GM19395 (cell line): ENCODE measurements at regions not wholly inside any gene's neighbourhood (a gene's known extent, or its start where the extent isn't known, plus 50 kb on each side); places are given as distances from the start of the nearest gene placed in this dataset.

Source experiments
- ATAC-seq: cut with Tn5 transposase; IDR thresholded peaks from one replicate; pipeline ENCODE4 v1.9.1; 2021; ENCODE audit warnings: mild to moderate bottlenecking, moderate library complexity; ENCODE audit not compliant: unreplicated experiment

DNA sequence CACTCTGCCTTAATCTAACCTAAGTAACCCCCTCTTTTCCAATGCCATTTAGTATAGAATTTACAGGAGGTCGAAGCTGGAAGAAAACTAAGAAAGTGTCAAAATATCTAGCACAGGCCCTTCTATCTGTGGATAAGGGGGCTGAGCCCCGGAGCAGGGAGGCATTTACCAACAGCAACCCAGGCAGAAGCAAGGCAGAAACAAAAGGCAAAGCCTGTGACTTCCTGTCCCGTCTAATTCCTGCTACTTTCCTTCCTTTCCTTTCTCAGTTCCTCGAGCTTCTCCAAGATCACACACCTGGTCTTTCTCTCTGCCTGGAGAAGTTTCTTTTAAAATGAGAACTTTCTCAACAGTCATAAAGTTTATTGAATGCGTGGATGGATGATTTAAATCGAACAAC lies 146.0 kb downstream of the FOXA2 start:
- ATAC-seq, result no peak

DNA sequence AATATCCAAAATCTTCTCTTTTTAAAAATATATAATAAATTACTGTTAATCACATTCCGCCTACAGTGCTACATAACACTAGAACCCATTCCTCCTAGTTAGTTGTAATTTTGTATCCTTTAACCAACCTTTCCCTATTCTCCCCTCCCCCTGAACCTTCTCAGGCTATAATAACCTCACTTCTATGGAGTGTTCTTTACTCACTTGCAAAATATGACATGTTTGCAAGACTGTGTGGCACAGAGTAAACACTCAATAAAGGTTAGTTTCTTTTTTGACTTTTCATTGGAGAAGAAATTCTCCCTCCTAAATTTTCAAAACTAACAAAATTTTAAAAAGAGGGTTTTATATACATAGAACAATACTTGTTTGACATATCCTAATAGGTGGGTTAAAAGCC lies 147.0 kb downstream of the FOXA2 start:
- ATAC-seq, result no peak

DNA sequence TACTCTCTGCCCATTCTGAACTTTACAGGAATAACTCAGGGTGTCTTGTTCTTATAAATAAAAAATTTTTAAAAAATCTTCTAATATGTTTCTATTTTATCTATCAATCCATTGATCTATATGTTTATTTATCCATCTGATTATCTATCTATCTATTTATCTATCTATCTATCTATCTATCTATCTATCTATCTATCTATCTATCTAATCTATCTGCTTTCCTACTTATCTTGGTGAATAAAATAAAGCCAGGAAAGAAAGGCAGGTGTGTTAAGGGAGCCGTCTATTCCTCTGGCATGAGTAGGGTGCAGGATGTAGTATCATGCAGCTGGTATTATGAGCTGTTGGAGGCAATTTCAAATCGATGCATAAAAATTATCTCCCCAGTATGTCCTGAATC lies 153.0 kb downstream of the FOXA2 start:
- no peak for ATAC-seq

DNA sequence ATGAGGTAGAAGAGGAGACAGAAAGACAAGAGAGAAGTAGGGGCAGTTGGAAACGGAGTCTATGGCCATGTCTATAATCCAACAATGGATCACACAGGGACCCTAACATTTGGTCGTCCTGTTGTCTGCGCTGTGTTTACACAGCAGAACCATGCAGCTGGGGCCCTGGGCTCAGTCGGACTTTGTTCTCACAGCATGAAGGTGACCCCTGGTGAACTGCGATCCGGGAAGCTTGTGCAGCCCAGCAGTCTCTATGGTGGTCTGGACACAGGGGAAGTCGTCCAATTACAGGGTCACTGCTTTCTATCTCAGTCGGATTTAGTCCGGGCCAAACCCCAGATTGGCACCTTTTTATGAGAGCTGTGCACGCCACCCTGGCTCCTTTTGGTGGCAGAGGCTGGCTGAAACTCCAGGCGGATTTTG lies 153.6 kb downstream of the FOXA2 start:
- no peak for ATAC-seq

DNA sequence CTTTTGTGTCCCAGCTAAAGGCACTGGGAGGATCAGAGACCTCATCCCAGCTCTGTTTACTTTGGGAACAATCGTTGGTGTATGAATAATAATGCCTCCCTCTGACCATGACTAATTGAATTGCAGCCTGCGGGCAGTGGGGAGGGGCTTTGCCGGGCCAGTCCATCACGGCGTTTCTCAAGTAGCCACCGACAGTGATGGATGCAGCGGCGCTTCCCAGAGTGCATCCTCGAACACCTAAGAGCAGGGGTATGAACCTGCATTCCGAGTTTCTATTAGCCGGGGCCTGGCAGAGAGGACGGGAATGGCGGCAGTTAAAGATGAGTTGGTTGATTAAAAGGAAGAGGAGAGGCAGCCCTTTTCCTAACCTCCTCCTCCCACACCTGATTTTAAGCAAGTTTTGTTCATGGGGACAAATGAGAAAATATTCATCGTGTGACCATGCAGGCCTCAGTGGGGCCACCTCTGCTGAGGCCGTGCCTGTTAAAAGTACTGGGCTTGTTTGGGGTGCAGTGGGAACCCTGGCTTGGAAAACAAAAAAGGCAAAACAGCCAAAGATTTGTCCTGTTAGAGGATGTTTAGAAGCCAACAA lies 154.1 kb downstream of the FOXA2 start:
- ATAC-seq, result no peak

DNA sequence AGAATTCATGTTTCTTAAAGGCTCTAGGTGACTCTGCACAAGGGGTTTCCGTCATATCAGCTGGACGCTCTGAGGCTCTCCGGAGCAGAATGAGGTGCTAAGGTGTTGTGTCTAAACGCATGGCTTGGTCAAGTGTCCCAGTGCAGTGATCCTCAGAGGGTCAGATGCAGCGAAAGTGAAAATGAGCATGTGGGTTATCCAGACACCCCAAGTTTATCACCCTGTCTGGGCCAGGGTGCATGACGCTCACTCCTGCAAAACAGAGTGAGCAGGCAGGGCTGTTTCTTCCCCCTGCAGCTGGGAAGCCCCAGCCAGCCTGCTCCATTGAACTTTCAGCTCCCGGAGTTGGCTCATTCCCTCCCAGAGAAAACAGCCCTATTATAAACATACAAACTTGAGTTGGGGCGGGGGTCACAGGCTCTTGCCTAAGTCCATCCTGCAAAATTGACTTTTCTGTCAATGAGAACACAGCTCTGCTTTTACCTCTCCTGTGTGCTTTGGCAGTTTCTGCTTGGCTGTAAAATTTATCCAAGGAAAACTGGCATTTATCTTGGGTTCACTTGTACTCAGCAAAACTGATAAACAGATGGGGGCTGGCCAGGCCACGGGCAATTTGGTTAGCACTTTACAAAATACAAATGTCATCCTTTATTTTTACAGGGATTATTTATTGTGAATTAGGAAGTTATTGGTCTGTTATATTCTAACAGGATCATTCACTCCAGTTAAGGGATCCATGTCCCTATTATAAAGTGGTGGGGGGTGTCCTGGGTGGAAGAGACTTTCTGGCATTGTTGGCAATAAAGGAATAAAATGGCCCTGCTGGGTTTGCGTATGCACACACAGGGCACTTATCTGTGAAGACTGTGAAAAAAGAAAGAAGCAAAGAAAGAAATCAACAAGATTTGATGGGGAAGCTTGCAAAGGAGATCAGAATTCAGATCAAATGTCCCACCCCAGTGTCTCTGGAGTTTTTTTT lies 154.9 kb downstream of the FOXA2 start:
- ATAC-seq, result no peak

DNA sequence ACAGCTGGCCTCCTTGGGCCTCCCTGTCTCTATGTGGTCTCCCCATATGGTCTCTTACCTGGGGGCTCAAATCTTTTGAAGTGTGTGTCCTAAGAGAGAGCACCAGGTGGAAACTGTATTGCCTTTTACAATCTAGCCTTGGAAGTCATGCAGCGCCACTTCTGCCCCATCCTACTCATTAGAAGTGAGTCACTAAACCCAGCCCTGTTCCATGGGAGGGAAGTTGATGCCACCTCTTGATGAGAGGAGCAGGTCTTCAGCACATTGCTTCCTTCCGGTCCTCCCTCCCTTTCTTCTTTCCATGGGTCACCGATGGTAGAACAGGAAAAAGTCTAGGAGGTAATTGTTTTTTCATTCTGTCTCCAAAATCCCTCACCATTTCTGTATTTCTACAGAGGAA lies 156.3 kb downstream of the FOXA2 start:
- no peak for ATAC-seq

DNA sequence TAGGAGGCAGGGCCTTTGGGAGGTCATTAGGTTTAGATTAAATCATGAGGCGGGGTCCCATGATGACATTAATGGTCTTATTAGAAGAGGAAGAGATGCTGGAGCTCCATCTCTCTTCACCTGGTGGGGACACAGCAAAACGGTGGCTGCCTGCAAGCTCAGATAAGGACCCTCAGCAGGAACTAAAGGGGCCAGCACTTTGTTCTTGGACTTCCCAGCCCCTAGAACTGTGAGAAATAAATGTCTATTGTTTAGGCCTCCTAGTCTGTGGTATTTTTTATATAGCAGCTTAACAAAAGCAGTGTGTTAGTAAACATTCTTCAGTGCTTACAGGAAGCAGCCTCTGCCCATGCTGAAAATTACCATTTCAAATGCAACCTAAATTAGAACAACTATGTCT lies 157.6 kb downstream of the FOXA2 start:
- no peak for ATAC-seq

DNA sequence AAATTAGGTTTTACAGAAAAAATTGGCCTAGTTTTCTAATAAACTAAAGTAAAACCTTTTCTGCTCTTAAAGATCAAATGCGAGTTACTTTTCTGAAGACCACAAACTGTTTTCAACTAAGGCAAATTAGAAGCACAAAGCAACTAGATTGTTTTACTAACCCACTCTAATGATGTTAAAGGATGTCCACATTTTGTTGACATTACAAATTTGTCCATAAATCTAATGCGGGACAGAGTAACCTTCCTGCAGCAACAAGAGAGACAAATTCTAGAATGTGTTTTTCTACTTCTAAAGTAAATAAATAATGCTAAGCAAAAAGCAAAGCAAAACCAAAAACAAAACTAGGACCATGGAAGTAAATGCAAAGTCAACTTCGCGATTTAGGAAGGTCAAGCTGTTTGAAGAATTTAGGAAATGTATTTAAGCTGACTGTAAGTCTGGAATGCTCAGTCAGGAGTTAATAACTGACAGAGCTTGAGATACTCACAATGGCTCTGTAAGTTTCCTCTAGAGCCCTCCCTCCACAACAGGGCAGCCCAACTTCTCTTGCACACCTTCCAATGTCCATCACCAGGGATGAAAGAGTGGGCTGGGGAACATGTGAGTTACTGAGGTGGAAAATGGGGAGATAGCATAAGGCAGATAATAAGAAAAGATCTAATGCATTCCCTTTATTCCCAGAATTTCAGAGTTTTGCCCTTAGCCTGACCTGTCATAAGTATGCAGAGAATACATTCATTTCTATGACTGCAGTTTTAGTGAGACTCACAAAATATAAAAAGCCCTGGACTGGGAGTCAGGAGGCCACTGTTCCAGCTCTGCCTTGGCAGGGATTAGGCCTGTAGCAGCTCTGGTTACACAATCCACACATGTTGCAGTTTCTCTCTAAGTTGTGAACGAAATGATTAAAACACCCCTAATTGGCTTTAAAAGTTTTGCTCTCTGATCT lies 158.8 kb downstream of the FOXA2 start:
- ATAC-seq, result no peak

DNA sequence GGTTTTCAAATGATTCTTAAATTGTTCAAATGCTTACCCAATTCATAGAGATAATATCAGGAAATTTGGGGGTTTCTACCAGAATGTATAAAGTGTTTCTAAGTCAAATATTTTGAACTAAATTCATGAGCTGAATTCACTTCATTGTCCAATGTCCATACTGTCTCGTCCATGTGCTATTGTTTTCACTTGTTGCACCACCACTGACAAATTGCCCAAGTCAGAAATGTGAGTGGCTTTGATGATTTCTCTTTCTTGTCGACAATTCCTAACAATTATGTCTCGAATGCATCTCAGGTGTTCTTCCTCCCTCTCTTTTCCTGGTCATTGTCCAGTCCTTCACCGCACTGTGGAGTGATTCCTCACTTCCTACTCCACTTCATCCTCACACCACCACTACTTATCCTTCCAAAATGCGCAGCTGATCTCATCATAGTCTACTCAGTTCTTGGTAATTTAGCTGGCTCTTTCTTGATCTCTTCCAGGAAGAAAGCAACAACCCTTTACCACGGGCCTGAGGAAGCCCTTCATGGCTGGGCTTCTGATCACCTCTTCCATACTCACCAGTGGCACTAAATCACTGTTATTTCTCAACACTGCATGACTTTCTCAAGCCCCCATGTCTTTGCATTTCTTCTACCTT lies 161.1 kb downstream of the FOXA2 start:
- no peak for ATAC-seq

DNA sequence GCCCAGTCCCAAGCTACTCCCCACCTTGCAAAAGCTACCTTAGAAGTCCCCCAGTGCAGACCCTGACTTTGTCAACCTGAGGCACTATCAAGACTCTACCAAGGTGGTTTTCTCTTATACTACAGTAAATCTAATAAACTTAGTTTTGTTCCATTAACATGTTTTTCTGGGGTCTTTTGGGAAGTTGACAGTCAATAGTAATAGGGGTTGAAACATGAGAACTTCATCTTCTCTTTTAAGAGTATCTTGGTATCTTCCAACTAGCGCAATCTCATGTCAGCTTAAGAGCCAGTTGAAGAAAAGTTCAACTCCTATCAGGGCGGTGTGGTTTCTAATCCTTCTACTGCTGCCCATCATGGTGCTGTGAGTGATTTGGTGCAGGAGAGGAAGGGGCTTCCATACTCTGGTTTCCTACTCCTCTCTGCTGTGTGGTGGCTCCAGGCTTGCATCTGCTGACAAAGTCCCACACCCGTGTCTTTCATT lies 164.2 kb downstream of the FOXA2 start:
- ATAC-seq, result no peak

DNA sequence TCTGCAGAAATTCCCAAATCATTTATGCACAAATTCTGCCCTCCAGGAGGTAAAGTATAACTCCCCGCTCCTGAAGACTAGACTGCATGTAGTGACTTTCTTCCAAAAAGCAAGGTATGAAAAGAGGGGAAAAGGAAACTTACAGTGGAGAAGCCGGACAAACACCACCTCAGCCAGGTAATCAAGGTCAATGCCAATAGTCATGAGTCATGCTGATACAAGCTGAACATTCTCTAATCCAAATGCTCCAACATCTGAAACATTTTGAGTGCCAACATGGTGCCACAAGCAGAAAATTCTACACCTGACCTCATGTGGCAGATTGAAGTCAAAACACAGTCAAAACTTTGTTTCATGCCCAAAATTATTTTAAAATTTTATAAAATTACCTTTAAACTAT lies 165.6 kb downstream of the FOXA2 start:
- ATAC-seq, result no peak

DNA sequence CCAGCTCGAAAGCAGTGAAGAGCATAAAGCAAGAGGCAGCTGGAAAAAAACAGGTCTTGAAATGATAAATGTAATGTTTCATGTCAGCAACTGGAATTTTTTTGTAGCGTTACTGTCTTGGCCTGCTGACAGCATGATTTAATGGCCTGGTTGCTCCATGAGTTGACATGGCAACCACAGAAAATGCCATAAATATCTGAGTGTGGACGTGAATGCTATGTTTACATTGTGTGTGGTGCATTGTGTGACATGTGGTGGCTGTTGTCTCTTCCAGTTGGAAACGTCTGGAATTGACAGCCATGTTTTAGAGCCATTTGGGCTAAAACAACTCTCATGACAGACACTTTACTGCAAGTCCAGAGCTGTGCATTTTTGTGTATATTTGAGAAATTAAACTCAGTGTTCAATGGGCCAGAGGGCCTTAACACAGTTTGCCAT lies 170.0 kb downstream of the FOXA2 start:
- ATAC-seq, result no peak

DNA sequence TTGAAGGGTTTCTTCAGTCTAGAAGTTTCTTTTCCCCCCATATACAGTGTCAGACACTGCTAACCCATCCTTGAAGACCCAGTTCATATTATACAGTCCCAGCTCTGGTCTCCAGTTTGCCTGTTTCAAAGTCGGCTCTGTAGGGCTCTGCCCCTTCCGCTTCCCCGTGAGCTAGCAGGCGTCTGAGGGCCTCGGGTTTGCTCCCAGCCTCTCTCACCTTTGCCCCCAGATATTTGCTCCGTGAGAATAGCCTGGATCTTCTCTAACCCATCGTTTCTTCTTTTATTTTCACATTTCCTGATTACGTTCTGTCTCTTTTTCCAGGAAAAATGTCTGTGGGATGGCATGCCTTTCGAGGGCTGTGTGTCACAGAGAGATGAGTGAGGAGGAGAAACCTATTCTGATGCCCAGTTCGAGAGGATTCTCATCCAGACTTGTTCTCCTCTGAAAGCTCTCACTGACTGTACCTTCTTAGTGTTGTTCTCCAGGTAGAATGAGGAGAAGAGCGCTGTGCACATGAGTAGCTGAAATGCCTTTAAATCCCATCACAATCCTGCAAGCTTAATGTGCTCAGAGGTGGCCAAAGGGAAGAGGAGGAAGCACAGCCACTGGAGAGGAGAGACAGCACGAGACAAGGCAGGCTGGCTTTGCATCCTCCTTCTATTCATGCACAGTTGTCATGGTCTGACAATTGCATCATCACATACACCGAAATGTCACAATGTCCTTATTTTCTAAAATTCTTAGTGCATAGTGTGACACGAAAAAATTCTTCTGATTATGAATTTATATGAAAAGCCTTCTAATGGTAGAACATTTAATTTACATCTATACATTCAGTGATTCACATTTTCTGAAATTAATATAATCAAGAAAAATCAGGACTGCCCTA lies 171.1 kb downstream of the FOXA2 start:
- no peak for ATAC-seq

DNA sequence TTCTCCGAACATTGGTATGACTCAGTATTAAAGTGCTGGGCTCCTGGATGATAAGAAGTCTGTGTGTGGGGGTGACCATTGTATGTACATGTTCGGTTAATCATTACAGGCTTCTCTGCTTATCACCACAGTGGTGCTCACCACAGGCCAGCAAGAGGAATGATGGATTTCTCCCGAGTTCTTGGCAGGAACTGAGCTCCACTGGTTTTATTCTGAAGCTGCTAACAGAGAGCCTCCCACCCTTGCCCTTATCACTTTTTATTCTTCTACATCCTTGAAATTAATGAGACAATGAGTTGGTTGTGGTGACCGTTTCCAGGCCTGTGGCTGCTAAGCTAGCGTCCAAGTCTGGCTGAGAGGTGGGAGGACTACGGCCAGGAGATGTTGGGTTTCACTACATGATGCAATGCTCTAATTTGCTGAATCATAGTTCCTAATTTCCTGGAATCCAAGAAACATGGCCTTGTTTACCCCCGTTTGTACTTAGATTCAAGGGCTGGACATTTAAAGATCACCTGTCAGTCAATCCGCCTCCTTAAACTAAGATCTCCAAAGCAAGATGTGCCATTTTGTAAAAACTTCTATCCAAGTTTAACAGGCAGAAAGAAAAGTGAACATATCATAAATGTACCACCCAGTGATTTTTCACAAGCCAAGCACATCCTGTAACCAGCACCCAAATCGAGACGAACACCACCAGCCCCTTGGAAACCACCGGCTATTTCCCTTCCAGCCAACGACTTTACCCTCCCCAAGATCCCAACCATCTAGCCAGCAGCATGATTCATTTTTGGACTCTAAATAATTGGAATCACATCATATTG lies 172.5 kb downstream of the FOXA2 start:
- ATAC-seq, result no peak

DNA sequence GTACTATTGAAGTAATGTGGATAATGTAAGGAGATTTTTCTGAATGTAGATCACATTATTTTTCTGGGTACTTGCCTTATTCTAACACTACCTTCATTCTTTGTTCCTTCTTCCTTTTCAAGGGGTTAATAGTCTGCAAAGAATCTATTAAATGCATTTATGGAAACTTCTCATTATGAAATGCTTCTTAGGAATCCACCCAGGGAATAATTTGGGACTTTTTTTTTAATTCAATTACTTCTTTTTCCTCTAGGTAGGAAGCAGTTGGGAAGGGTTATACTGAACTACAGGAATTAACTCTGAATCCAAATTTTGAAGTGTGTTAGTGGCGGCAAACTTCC lies 173.1 kb downstream of the FOXA2 start:
- no peak for ATAC-seq

DNA sequence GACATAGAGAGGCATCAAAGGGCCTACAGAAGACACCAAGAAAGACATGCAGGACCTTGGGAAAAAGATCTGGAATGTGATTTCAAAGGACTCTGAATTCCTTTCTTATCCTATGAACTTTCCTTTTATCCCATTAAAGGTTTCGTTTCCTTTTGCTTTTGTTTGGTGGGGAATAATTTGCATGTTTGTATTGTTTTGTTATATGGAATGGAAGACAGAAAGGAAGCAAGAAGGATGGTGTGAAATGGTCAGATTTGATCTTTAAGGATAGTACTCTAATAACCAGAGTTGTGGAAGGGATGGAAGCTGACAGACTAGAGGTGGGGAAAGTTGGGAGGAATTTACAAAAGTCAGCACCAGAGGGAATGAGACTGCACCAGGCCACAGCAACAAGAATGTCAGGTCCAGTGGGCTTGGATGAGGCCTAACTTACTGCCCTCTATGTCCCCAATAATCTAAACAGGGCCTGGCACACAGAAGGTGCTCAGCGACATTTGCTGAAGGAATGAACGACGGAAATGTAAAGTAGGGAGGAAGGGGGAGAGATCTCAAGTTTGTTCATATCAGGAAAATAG lies 173.7 kb downstream of the FOXA2 start:
- no peak for ATAC-seq
